AML-193 (cell line): ENCODE measurements at regions not wholly inside any gene's neighbourhood (a gene's known extent, or its start where the extent isn't known, plus 50 kb on each side); places are given as distances from the start of the nearest gene placed in this dataset.

Experiments
- DNase-seq, 2 experiments: peaks; one replicate each; lab custom pipeline; 2025; lab: John Stamatoyannopoulos, UW

GRCh38 chr3:9301091-9301490 is 51.6 kb upstream of the SRGAP3 start:
- no peak for DNase-seq

GRCh38 chr3:9301798-9302197 is 52.4 kb upstream of the SRGAP3 start:
- no peak for DNase-seq

- DNase-seq, result peak; percentile 82 to 83
Measured at GRCh38 chr3:9302425-9303181, 53.2 kb upstream of the SRGAP3 start.

GRCh38 chr3:9308298-9308990 is 54.4 kb upstream of the THUMPD3 start:
- no peak for DNase-seq

- no peak for DNase-seq
Measured at GRCh38 chr3:9310043-9310442, 52.8 kb upstream of the THUMPD3 start.

GRCh38 chr3:9311228-9311627 is 51.6 kb upstream of the THUMPD3 start:
- no peak for DNase-seq
